CD14-positive monocyte (primary cell): ENCODE measurements at regions not wholly inside any gene's neighbourhood (a gene's known extent, or its start where the extent isn't known, plus 50 kb on each side); places are given as distances from the start of the nearest gene placed in this dataset.

ENCODE experiments used
- DNase-seq, 3 donors: peaks; one replicate each; pipeline ENCODE4 v3.0.0-alpha.2; 2011 to 2022
- H2AFZ ChIP-seq: 2 replicates; pipeline ENCODE4 v1.6.0; 2012; ENCODE audit warnings: mild to moderate bottlenecking, low read depth, low read length, inconsistent platforms; ENCODE audit not compliant: insufficient read depth, poor library complexity, severe bottlenecking
- H3K27ac ChIP-seq, 2 donors: 1 replicate in 1 of 2; 2 replicates in 1 of 2; pipeline ENCODE4 v1.5.1; 2012 to 2013; ENCODE audit warnings: low read length in 2 of 2, control low read depth in 1 of 2, inconsistent platforms in 1 of 2, low read depth in 1 of 2, mild to moderate bottlenecking in 1 of 2
- H3K27me3 ChIP-seq, 2 donors: one replicate each; pipeline versions ENCODE4 v1.6.0 to v1.6.1; 2011 to 2013; ENCODE audit warnings: low read length in 2 of 2; ENCODE audit not compliant: control insufficient read depth in 2 of 2, insufficient read depth in 2 of 2
- H3K36me3 ChIP-seq, 2 donors: replicated peaks in 1 of 2; 1 replicate in 1 of 2; 2 replicates in 1 of 2; pipeline versions ENCODE4 v1.5.1 to v1.6.1; 2012 to 2013; ENCODE audit warnings: low read length in 2 of 2, control low read depth in 1 of 2, inconsistent platforms in 1 of 2, mild to moderate bottlenecking in 1 of 2; ENCODE audit not compliant: insufficient read depth in 2 of 2, control insufficient read depth in 1 of 2
- H3K4me1 ChIP-seq, 2 donors: 1 replicate in 1 of 2; 2 replicates in 1 of 2; pipeline versions ENCODE4 v1.5.1 to v1.6.1; 2012 to 2013; ENCODE audit warnings: low read length in 2 of 2, control low read depth in 1 of 2, inconsistent platforms in 1 of 2, mild to moderate bottlenecking in 1 of 2, moderate library complexity in 1 of 2; ENCODE audit not compliant: insufficient read depth in 2 of 2, control insufficient read depth in 1 of 2
- H3K4me2 ChIP-seq: replicated peaks from 2 replicates; pipeline ENCODE3; 2012; ENCODE audit warnings: low read length, moderate library complexity, mild to moderate bottlenecking; ENCODE audit not compliant: poor library complexity, severe bottlenecking; ENCODE audit errors: extremely low read depth
- H3K4me3 ChIP-seq, 3 experiments: fragments of 200-600 bp in 1 of 3; sonication (generic) in 1 of 3; replicated peaks in 1 of 3; 1 replicate in 2 of 3; 2 replicates in 1 of 3; pipeline ENCODE4 v1.5.1; 2011 to 2013; ENCODE audit warnings: low read length in 3 of 3, mild to moderate bottlenecking in 3 of 3, control low read depth in 2 of 3, low read depth in 2 of 3, inconsistent platforms in 1 of 3, moderate library complexity in 1 of 3
- H3K79me2 ChIP-seq: 2 replicates; pipeline ENCODE4 v1.6.0; 2012; ENCODE audit warnings: mild to moderate bottlenecking, control low read depth, inconsistent platforms, low read length, moderate library complexity; ENCODE audit not compliant: insufficient read depth
- H3K9ac ChIP-seq: 2 replicates; pipeline ENCODE4 v1.6.0; 2017; ENCODE audit warnings: low read length, mild to moderate bottlenecking; ENCODE audit not compliant: insufficient read depth, poor library complexity, severe bottlenecking
- H3K9me3 ChIP-seq, 2 donors: replicated peaks in 1 of 2; 1 replicate in 1 of 2; 2 replicates in 1 of 2; pipeline versions ENCODE4 v1.5.1 to v1.6.1; 2012 to 2013; ENCODE audit warnings: low read length in 2 of 2, control low read depth in 1 of 2; ENCODE audit not compliant: control insufficient read depth in 1 of 2, insufficient read depth in 1 of 2
- H4K20me1 ChIP-seq: 2 replicates; pipeline ENCODE4 v1.6.0; 2012; ENCODE audit warnings: mild to moderate bottlenecking, low read length, control low read depth, moderate library complexity; ENCODE audit not compliant: insufficient read depth
- H3K27ac Mint-ChIP-seq, 7 donors: one replicate each; pipeline ENCODE4 v1.8.0; 2020; ENCODE audit warnings: mild to moderate bottlenecking in 7 of 7, mixed read lengths in 7 of 7, moderate library complexity in 6 of 7, inconsistent platforms in 2 of 7
- H3K27me3 Mint-ChIP-seq, 3 donors: one replicate each; pipeline ENCODE4 v1.8.0; 2021 to 2022; ENCODE audit warnings: low read depth in 3 of 3, mild to moderate bottlenecking in 3 of 3, mixed read lengths in 3 of 3, moderate library complexity in 3 of 3, inconsistent platforms in 1 of 3
- H3K36me3 Mint-ChIP-seq, 2 donors: one replicate each; pipeline ENCODE4 v1.8.0; 2020; ENCODE audit warnings: mixed read lengths in 2 of 2, inconsistent platforms in 1 of 2, mild to moderate bottlenecking in 1 of 2
- H3K4me1 Mint-ChIP-seq: one replicate; pipeline ENCODE4 v1.8.0; 2020; ENCODE audit warnings: mild to moderate bottlenecking, mixed read lengths
- H3K4me3 Mint-ChIP-seq, 2 donors: one replicate each; pipeline ENCODE4 v1.8.0; 2020; ENCODE audit warnings: mild to moderate bottlenecking in 2 of 2, mixed read lengths in 2 of 2, moderate library complexity in 1 of 2
- H3K9me3 Mint-ChIP-seq, 7 donors: one replicate each; pipeline ENCODE4 v1.8.0; 2020 to 2022; ENCODE audit warnings: mixed read lengths in 7 of 7, mild to moderate bottlenecking in 6 of 7, moderate library complexity in 6 of 7, inconsistent platforms in 2 of 7
- WGBS: methylation state at CpG from one replicate; pipeline ENCODE4 v1.1.5; 2013; ENCODE audit warnings: missing lambda C conversion rate; ENCODE audit not compliant: insufficient coverage; 5-methylcytosine and 5-hydroxymethylcytosine counted together
- intact Hi-C, 2 donors: fragments of 100-400 bp; cut with micrococcal nuclease; formaldehyde crosslinking; loops; one replicate each; pipeline versions ENCODE4 v1.15.0 to v1.15.1; 2023
- TF ChIP-seq, protein P1 (sequence below): fragments of 200-600 bp; IDR thresholded peaks from one replicate; pipeline ENCODE4 v1.8.0; 2022; ENCODE audit warnings: antibody characterized with exemption, mild to moderate bottlenecking

DNA sequence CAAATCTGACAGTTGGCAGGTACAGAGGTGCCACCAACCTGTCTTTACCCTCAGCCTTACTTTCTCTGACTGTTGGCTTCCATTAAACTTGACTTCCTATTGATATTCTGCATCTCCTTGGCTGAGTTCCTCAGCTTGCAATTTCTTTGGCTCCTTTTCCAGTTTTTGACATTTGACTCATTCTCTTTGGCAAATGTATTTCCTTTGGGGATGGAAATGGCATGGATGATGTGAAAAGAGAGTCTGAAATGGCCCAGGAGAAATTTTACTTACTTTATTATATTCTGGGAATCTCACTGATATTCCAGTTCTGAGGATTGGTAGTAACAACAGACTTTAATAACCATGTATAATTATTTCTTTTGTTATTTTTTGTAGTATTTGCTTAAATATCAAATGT lies 255.2 kb downstream of the CD109 start:
- TF ChIP-seq, protein P1, sequence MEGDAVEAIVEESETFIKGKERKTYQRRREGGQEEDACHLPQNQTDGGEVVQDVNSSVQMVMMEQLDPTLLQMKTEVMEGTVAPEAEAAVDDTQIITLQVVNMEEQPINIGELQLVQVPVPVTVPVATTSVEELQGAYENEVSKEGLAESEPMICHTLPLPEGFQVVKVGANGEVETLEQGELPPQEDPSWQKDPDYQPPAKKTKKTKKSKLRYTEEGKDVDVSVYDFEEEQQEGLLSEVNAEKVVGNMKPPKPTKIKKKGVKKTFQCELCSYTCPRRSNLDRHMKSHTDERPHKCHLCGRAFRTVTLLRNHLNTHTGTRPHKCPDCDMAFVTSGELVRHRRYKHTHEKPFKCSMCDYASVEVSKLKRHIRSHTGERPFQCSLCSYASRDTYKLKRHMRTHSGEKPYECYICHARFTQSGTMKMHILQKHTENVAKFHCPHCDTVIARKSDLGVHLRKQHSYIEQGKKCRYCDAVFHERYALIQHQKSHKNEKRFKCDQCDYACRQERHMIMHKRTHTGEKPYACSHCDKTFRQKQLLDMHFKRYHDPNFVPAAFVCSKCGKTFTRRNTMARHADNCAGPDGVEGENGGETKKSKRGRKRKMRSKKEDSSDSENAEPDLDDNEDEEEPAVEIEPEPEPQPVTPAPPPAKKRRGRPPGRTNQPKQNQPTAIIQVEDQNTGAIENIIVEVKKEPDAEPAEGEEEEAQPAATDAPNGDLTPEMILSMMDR, result no peak

DNA sequence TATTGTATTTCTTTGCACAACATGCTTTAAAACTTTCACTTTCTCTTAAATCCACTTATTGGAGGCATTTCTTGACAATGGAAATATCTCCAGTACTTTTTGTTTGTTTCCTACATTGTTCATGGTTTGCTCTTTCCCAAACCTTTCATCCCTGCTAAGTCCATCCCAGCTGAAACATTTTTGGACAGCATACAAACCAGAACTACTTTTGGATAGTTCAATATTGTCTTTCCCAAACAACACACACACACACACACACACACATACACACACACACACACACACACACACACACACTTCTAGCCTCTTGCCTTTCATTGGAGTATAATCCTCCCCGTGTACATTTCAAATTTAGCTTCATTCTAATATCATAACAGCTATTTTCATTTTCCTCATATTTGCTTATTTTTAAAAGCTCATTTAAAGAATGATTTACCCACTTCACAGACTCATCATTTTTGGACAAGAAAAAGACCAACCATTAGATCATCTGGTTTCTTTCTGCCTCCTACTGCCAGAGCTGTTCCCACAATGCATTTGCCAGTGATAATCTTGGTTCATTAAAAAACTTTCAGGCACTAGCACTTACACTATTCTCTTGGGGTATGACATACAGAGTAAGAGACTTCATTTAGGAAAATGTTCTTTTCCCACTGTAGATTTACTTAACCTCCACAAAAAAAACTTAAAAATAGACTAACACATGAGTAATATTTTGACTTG lies 248.1 kb downstream of the CD109 start:
- H2AFZ ChIP-seq, result no peak overlapping the region
- intact Hi-C loops, result no loop called here
- Mint-ChIP-seq H3K9me3 (peaks cover 2 to 12% (median 4%) of the 10 kb centered on the region in 7 donors), H3K27ac (no peak overlapping the region), H3K27me3 (no peaks in the 10 kb centered on the region), H3K4me3 (no peak overlapping the region), H3K4me1 (no peaks in the 10 kb centered on the region), H3K36me3 (no peaks in the 10 kb centered on the region)
- TF ChIP-seq, protein P1, result no peak
- H4K20me1 ChIP-seq, result no peaks in the 10 kb centered on the region
- H3K27me3 ChIP-seq, result no peaks in the 10 kb centered on the region
- no peaks in the 10 kb centered on the region for H3K36me3 ChIP-seq
- peaks cover 2 to 9% of the 10 kb centered on the region in 2 donors for H3K9me3 ChIP-seq
- no peaks in the 10 kb centered on the region for H3K79me2 ChIP-seq
- no peak overlapping the region for H3K9ac ChIP-seq
- no peaks in the 10 kb centered on the region for H3K4me1 ChIP-seq
- H3K4me3 ChIP-seq, result no peak overlapping the region
- no CpG with 5 or more reads among the region's 1 CpG for WGBS
- H3K27ac ChIP-seq, result no peak overlapping the region
- no peak overlapping the region for H3K4me2 ChIP-seq
- no peak for DNase-seq

More for the DNA sequence above, 255.2 kb downstream of the CD109 start:
- H3K27me3 Mint-ChIP-seq, result no peaks in the 10 kb centered on the region
- H3K9me3 Mint-ChIP-seq, result peaks cover 2 to 12% (median 3%) of the 10 kb centered on the region in 7 donors
- peaks cover 0 to 9% of the 10 kb centered on the region in 2 donors for H3K9me3 ChIP-seq
- no peaks in the 10 kb centered on the region for H3K36me3 ChIP-seq
- no peaks in the 10 kb centered on the region for H3K79me2 ChIP-seq
- no peak overlapping the region for H3K27ac ChIP-seq
- H3K27me3 ChIP-seq, result no peaks in the 10 kb centered on the region
- no peak overlapping the region for H3K4me3 Mint-ChIP-seq
- H4K20me1 ChIP-seq, result no peaks in the 10 kb centered on the region
- DNase-seq, result no peak
- no peak overlapping the region for H3K9ac ChIP-seq
- H3K4me2 ChIP-seq, result no peak overlapping the region
- no peaks in the 10 kb centered on the region for H3K36me3 Mint-ChIP-seq
- no peaks in the 10 kb centered on the region for H3K4me1 ChIP-seq
- no peak overlapping the region for H2AFZ ChIP-seq
- H3K4me1 Mint-ChIP-seq, result no peaks in the 10 kb centered on the region
- no peak overlapping the region for H3K4me3 ChIP-seq
- intact Hi-C loops, result no loop called here
- no peak overlapping the region for H3K27ac Mint-ChIP-seq
